B cell (primary cell): ENCODE measurements at regions not wholly inside any gene's neighbourhood (a gene's known extent, or its start where the extent isn't known, plus 50 kb on each side); places are given as distances from the start of the nearest gene placed in this dataset.
"Not testable (repeated sequence)": the region's sequence is repeated elsewhere in the genome, so short reads cannot be mapped to it uniquely, and the experiment has no call there.

Source experiments
- ATAC-seq: fragments of 200-7000 bp; cut with Tn5 transposase; one replicate; pipeline ENCODE4 v1.10.0; 2021; ENCODE audit warnings: low read depth, mild to moderate bottlenecking, moderate number of reproducible peaks, moderate library complexity
- CTCF ChIA-PET: fragments of 350-600 bp; sonication (Branson Sonifier 250); formaldehyde crosslinking; loops from one replicate; lab custom pipeline; 2021; ENCODE audit warnings: antibody characterized with exemption, inconsistent platforms; lab: Charles Lee
- POLR2A ChIA-PET: fragments of 350-600 bp; sonication (Branson Sonifier 250); formaldehyde crosslinking; loops from one replicate; lab custom pipeline; 2021; ENCODE audit warnings: antibody characterized with exemption; lab: Charles Lee
- DNase-seq: peaks from one replicate; pipeline ENCODE4 v3.0.0; 2013
- H2AFZ ChIP-seq: 2 replicates; pipeline ENCODE4 v1.6.1; 2012; ENCODE audit warnings: mild to moderate bottlenecking, low read depth, low read length; ENCODE audit not compliant: insufficient read depth, poor library complexity, severe bottlenecking
- H3K27ac ChIP-seq, 2 donors: 1 replicate in 1 of 2; 2 replicates in 1 of 2; pipeline ENCODE4 v1.5.1; 2012 to 2013; ENCODE audit warnings: low read length in 2 of 2, mild to moderate bottlenecking in 2 of 2, moderate library complexity in 1 of 2
- H3K27me3 ChIP-seq, 4 experiments: fragments of 200-600 bp in 1 of 4; sonication (generic) in 1 of 4; replicated peaks in 1 of 4; 1 replicate in 2 of 4; 2 replicates in 2 of 4; pipeline versions ENCODE4 v1.6.1 to v1.7.0; 2013 to 2016; ENCODE audit warnings: low read length in 3 of 4, mild to moderate bottlenecking in 2 of 4, mixed read lengths in 1 of 4, moderate library complexity in 1 of 4; ENCODE audit not compliant: insufficient read depth in 4 of 4, control insufficient read depth in 3 of 4; ENCODE audit errors: control extremely low read depth in 1 of 4
- H3K36me3 ChIP-seq, 2 experiments: replicated peaks in 1 of 2; 1 replicate in 1 of 2; 2 replicates in 1 of 2; pipeline versions ENCODE4 v1.6.1 to v1.7.1; 2013; ENCODE audit warnings: low read length in 1 of 2; ENCODE audit not compliant: insufficient read depth in 2 of 2, control insufficient read depth in 1 of 2; ENCODE audit errors: control extremely low read depth in 1 of 2, extremely low read depth in 1 of 2
- H3K4me1 ChIP-seq, 2 donors: fragments of 200-600 bp in 1 of 2; sonication (generic) in 1 of 2; 1 replicate in 1 of 2; 2 replicates in 1 of 2; pipeline versions ENCODE4 v1.5.1 to v1.6.1; 2013 to 2017; ENCODE audit warnings: low read length in 2 of 2; ENCODE audit not compliant: control insufficient read depth in 2 of 2, insufficient read depth in 2 of 2
- H3K4me2 ChIP-seq: replicated peaks from 2 replicates; pipeline ENCODE3; 2012; ENCODE audit warnings: mild to moderate bottlenecking, low read depth, low read length; ENCODE audit not compliant: poor library complexity, severe bottlenecking
- H3K4me3 ChIP-seq, 5 experiments: fragments of 200-600 bp in 1 of 5; sonication (generic) in 1 of 5; 1 replicate in 3 of 5; 2 replicates in 2 of 5; pipeline versions ENCODE4 v1.5.1 to v1.7.0; 2011 to 2016; ENCODE audit warnings: low read length in 4 of 5, mild to moderate bottlenecking in 4 of 5, low read depth in 2 of 5, control low read depth in 1 of 5, moderate library complexity in 1 of 5; ENCODE audit not compliant: insufficient read depth in 1 of 5; ENCODE audit errors: control extremely low read depth in 1 of 5, extremely low read depth in 1 of 5
- H3K79me2 ChIP-seq: fragments of 200-600 bp; sonication (generic); one replicate; pipeline ENCODE4 v1.6.0; 2016; ENCODE audit warnings: low read length; ENCODE audit not compliant: control insufficient read depth, insufficient read depth
- H3K9ac ChIP-seq: fragments of 200-600 bp; sonication (generic); 2 replicates; pipeline ENCODE4 v1.6.1; 2017; ENCODE audit warnings: mild to moderate bottlenecking, low read length, moderate library complexity
- H3K9me3 ChIP-seq, 3 donors: one replicate each; pipeline versions ENCODE4 v1.6.1 to v1.7.1; 2013; ENCODE audit warnings: low read length in 2 of 3; ENCODE audit not compliant: control insufficient read depth in 2 of 3, insufficient read depth in 1 of 3; ENCODE audit errors: control extremely low read depth in 1 of 3
- H4K20me1 ChIP-seq: 2 replicates; pipeline ENCODE4 v1.6.0; 2012; ENCODE audit warnings: mild to moderate bottlenecking, low read length; ENCODE audit not compliant: insufficient read depth, control insufficient read depth, poor library complexity, severe bottlenecking
- H3K27ac Mint-ChIP-seq: one replicate; pipeline ENCODE4 v1.8.0; 2021; ENCODE audit warnings: mixed read lengths
- H3K27me3 Mint-ChIP-seq: one replicate; pipeline ENCODE4 v1.8.0; 2021; ENCODE audit warnings: mixed read lengths
- H3K4me1 Mint-ChIP-seq: one replicate; pipeline ENCODE4 v1.8.0; 2021; ENCODE audit warnings: mixed read lengths
- H3K4me3 Mint-ChIP-seq: one replicate; pipeline ENCODE4 v1.8.0; 2021; ENCODE audit warnings: mixed read lengths
- H3K9me3 Mint-ChIP-seq: one replicate; pipeline ENCODE4 v1.8.0; 2022; ENCODE audit warnings: mixed read lengths; ENCODE audit not compliant: insufficient read depth
- WGBS: methylation state at CpG from one replicate; pipeline ENCODE4 v1.1.5; 2013; ENCODE audit warnings: missing lambda C conversion rate; ENCODE audit not compliant: insufficient coverage; 5-methylcytosine and 5-hydroxymethylcytosine counted together
- intact Hi-C: fragments of 100-400 bp; cut with micrococcal nuclease; formaldehyde crosslinking; loops from one replicate; pipeline ENCODE4 v1.10.0; 2022

DNA sequence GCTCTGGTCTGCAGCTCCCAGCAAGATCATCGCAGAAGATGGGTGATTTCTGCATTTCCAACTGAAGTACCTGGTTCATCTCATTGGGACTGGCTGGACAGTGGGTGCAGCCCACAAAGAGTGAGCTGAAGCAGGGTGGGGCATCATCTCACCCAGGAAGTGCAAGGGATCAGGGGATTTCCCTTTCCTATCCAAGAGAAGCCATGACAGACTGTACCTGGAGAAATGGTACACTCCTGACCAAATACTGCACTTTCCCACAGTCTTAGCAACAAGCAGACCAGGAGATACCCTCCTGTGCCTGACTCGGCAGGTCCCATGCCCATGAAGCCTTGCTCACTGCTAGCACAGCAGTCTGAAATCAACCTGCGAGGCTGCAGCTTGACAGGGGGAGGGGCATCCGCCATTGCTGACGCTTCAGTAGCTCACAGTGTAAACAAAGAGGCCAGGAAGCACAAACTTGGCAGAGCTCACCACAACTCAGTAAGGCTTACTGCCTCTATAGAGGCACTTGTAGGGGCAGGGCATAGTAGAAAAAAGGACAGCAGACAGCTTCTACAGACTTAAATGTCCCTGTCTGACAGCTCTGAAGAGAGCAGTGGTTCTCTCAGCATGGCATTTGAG lies 60.5 kb downstream of the AREG start:
- DNase-seq, POLR2A ChIA-PET, H4K20me1 ChIP-seq, CTCF ChIA-PET, H3K79me2 ChIP-seq, ATAC-seq, H3K4me2 ChIP-seq, H3K36me3 ChIP-seq, H3K4me1 Mint-ChIP-seq, intact Hi-C loops, H2AFZ ChIP-seq, H3K9ac ChIP-seq, H3K27ac ChIP-seq, H3K27ac Mint-ChIP-seq, H3K9me3 ChIP-seq, H3K4me3 Mint-ChIP-seq, H3K4me1 ChIP-seq, H3K9me3 Mint-ChIP-seq, H3K4me3 ChIP-seq: not testable (repeated sequence)
- peaks cover 0 to 12% (median 6%) of the 10 kb centered on the region in 4 experiments for H3K27me3 ChIP-seq
- WGBS: 84% methylated on average over 4 of the region's 5 CpGs
- peaks cover 42% of the 10 kb centered on the region for H3K27me3 Mint-ChIP-seq

DNA sequence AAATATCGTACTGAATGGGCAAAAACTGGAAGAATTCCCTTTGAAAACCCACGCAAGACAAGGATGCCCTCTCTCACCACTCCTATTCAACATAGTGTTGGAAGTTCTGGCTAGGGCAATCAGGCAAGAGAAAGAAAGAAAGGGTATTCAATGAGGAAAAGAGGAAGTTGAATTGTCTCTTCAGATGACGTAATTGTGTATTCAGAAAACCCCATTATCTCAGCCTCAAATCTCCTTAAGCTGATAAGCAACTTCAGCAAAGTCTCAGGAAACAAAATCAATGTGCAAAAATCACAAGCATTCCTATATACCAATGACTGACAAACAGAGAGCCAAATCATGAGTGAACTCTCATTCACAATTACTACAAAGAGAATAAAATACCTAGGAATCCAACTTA lies 64.4 kb downstream of the AREG start:
- H3K27me3 Mint-ChIP-seq: peaks cover 17% of the 10 kb centered on the region
- ATAC-seq, H3K27me3 ChIP-seq, H3K9me3 Mint-ChIP-seq, H3K4me2 ChIP-seq, H3K36me3 ChIP-seq, H3K27ac ChIP-seq, H3K79me2 ChIP-seq, intact Hi-C loops, H3K9me3 ChIP-seq, POLR2A ChIA-PET, H3K4me3 Mint-ChIP-seq, H3K4me1 Mint-ChIP-seq, CTCF ChIA-PET, H2AFZ ChIP-seq, H4K20me1 ChIP-seq, H3K4me3 ChIP-seq, H3K9ac ChIP-seq, H3K4me1 ChIP-seq, H3K27ac Mint-ChIP-seq: not testable (repeated sequence)
- WGBS: no CpG with 5 or more reads among the region's 3 CpGs
- peak; percentile 35 for DNase-seq
